HG03095 (cell line): ENCODE measurements at regions not wholly inside any gene's neighbourhood (a gene's known extent, or its start where the extent isn't known, plus 50 kb on each side); places are given as distances from the start of the nearest gene placed in this dataset.
"Not testable (repeated sequence)": the region's sequence is repeated elsewhere in the genome, so short reads cannot be mapped to it uniquely, and the experiment has no call there.

Experiments used
- ATAC-seq: cut with Tn5 transposase; IDR thresholded peaks from one replicate; pipeline ENCODE4 v1.9.1; 2021; ENCODE audit warnings: moderate library complexity; ENCODE audit not compliant: unreplicated experiment

- no peak for ATAC-seq
Measured at GRCh38 chr6:86128130-86128814, 485.6 kb upstream of the SYNCRIP start.

GRCh38 chr6:86122086-86122485 lies 479.4 kb upstream of the SYNCRIP start:
- ATAC-seq: no peak

DNA sequence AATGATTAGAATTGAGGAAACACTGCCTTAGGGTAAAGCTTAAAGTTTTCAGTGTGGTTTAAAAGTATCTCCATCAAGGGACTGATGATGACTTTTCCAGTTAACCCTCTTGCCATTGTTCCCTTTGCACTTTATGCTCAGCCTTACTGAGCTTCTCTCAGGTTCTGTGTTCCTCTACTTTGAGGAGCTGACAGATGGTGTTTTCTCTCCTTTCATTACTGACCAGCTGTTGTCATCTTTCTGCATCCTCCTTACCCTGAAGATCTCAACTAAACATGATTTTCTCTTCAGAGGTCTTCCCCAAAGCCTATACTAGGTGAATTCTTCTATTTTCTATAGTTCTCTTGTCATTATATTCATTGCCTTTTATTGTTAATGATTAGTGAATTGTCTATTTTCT lies 475.6 kb upstream of the SYNCRIP start:
- no peak for ATAC-seq

GRCh38 chr6:86107985-86108384 lies 465.3 kb upstream of the SYNCRIP start:
- ATAC-seq: no peak

DNA sequence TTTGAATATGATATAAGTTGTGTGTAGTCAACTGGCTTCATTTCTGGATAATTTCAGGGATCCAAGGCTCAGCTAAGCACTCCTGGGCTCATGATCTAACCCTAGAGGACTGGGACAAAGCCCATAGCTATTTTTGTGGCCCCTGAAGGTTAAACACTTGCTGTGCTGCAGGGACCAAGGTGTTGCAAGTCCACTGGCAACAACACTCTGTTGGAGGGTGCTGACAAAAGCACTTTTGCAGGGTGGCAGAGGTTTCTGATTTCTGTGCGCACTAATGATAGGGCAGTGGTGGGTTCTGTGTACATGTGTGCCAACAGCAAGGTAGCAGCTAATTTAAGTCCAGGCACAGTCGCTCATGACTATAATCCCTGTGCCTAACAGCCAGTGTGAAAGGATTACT lies 445.3 kb upstream of the SYNCRIP start:
- ATAC-seq: no peak

DNA sequence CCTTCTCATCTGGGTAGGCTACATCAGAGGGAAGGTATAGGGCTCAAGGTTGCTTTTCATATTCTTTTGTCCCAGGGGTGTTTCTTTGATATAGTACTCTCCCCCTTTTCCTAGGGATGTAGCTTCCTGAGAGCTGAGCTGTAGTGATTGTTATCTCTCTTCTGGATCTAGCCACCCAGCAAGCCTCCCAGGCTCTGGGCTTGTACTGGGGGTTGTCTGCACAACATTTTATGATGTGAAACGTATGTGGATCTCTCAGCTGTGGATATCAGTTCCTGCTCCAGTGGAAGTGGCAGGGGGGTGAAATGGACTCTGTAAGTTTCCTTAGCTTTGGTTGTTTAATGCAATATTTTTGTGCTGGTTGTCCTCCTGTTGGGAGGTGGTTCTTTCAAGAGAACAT lies 437.3 kb upstream of the SYNCRIP start:
- ATAC-seq: no peak

DNA sequence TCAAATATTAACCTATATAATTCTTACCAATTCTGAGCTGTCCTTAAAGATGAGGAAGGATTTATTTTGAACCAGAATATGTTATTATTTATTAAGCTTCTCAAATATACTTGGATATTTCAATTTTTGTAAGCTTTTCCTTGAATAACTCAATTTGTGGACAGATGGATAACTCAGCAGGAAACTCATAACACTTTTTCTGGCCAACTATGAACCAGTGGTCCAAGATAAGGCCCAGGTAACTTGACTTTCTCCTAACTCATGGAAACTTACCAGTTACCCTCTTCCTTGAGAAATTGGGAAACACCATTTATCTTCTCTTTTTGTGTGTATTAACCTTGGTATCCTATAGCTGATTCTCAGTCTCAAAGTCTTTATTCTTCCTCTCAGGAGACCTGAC lies 427.5 kb upstream of the SYNCRIP start:
- no peak for ATAC-seq

- not testable (repeated sequence) for ATAC-seq
Measured at GRCh38 chr6:86065002-86065401, 422.3 kb upstream of the SYNCRIP start.

GRCh38 chr6:86057293-86057980 lies 414.8 kb upstream of the SYNCRIP start:
- ATAC-seq: not testable (repeated sequence)

DNA sequence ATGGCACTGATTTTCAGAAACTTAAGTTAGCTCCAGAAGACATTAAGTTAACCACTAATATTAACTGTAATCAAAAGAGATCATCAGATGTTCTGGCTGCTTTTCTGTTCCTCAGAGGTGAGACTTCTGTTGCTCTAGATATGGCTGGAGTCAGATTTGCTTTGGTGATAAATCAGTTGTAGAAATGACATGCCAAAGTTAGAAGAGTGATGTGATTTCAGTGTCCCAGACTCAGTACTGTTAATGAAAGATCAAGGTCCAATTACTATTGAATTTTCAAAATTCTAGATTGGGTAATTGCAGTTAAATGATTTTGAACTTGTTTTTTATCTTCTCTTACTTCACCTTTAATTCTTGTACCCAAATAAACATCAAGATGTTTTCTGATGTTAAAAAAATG lies 402.4 kb upstream of the SYNCRIP start:
- no peak for ATAC-seq

DNA sequence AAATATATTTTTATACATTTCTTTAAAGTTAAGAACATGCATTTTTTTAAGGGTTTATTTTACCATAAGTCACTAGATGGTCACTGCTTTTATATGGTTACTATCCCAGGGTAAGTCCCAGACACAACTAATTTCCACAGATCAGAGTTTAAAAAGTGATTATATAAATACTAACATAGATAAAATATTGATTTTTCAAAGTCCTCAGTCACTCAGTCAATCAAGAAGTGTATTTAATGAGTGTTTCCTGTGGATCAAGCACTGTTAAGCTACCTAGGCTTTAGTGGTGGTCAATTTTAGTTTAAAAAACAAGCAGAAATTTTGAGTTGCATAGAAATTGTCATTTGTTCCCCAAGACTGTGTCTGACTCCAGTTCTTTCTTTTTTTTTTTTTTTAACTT lies 399.5 kb upstream of the SYNCRIP start:
- no peak for ATAC-seq

DNA sequence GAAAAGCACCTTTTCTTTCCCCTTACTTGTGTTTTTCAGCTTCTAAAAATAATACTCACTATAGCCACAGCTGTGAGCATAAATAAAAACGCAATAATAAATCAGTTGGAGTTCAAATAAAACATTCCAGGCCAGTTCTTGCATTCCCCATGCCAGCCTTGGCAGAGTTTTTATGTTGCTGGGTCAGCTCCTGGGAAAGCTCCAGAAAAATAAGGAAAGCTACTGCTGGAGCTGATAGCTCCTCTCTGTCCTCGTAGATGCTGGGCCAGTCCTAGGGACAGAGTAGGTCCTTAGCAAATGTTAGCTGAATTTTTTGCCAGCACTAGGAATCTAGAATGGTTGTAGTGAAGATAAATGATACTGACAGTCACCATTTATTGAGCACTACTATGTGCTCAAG lies 389.0 kb upstream of the SYNCRIP start:
- ATAC-seq: no peak

DNA sequence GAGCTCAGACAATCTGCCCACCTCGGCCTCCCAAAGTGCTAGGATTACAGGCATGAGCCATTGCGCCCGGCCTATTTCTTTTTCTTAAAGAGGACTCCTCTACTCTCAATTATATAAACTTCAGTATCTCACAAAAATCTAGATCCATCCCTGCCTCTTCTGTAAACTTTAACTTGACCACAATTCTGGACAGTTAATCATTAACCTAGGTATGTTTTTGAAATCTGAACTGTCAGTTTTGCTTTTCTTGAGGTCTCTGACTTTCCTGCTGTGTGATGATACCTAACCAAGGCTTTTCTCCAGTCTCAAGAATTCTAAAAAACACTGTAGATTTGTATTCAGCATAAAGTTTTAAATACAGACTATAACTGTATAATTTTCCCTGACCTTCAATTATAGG lies 388.2 kb upstream of the SYNCRIP start:
- no peak for ATAC-seq

DNA sequence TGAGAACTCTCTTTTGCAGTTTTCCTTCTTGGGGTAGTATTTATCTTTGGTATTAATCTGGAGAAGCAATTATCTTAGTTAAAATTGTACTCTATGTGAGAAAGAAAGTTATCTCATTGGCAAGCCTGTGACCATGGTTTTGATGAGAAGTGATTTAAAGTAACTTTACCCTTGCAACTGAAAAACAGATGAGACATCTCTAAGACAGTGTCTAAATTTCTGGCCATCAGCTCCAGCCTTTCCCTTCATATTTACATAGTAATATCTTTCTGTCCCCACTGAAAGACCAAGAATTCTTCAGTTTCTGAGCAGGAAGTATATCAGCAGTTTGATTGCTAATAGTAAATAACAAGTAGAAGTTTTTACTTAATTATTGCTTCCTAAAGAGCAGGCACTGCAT lies 386.1 kb upstream of the SYNCRIP start:
- no peak for ATAC-seq

GRCh38 chr6:86026890-86027289 lies 384.2 kb upstream of the SYNCRIP start:
- ATAC-seq: not testable (repeated sequence)

GRCh38 chr6:86017236-86017635 lies 374.6 kb upstream of the SYNCRIP start:
- ATAC-seq: no peak

DNA sequence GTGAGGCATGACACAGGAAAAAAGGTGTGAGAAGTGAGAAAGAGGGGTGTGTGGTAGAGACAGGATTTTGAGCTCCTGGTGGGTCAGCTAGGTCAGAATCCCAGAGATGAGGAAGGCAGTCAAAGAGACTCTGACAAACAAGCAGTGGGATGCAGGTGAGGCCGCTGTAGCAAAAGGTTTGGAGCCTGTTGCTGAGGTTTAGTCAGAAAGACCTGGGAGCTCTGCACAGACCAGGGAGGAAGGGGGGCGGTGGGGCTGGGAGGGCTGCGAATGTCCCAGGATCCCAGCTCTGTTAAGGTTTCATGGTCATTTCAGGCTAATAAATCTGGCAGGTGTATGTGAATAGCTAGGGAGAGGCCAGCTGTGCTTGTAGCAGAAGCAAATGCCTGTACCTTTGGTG lies 373.9 kb upstream of the SYNCRIP start:
- no peak for ATAC-seq

- no peak for ATAC-seq
Measured at GRCh38 chr6:86016077-86016476, 373.4 kb upstream of the SYNCRIP start.

DNA sequence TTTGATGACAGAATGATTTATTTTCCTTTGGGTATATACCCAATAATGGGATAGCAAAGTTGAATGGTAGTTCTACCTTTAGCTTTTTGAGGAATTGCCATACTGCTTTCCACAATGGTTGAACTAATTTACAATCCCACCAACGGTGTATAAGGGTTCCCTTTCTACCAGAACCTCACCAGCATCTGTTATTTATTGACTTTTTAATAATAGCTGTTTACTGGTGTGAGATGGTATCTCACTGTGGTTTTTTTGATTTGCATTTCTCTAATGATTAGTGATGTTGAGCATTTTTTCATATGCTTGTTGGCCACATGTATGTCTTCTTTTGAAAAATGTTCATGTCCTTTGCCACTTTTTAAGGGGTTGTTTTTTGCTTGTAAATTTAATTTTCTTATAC lies 370.3 kb upstream of the SYNCRIP start:
- ATAC-seq: not testable (repeated sequence)

GRCh38 chr6:86010915-86011786 lies 368.5 kb upstream of the SYNCRIP start:
- ATAC-seq: no peak

DNA sequence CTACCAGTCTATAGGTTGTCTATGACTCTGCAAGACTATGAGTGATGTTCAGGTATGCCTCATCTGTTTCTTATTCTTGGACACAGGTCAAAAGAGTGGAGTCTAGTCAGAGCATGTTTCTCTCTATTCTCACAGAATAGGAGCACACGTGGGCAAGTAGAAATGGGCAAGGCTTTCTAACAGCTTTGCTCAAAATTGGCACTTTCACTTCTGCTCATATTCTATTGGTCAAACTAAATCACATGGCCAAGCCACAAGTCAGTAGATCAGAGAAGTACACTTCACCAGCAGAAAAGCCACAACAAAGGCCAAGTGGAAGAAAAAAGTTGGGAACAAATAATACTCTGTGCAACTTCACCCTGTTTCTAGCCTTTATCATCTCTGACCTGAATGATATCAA lies 354.5 kb upstream of the SYNCRIP start:
- no peak for ATAC-seq

- ATAC-seq: no peak
Measured at GRCh38 chr6:85996034-85996375, 353.3 kb upstream of the SYNCRIP start.
